Activated CD8-positive, alpha-beta T cell treated with anti-CD3 and anti-CD28 coated beads for 36 hours (primary cell): ENCODE measurements at regions not wholly inside any gene's neighbourhood (a gene's known extent, or its start where the extent isn't known, plus 50 kb on each side); places are given as distances from the start of the nearest gene placed in this dataset.
"Not testable (repeated sequence)": the region's sequence is repeated elsewhere in the genome, so short reads cannot be mapped to it uniquely, and the experiment has no call there.

Source experiments
- ATAC-seq: fragments of 200-7000 bp; cut with Tn5 transposase; one replicate; pipeline ENCODE4 v1.10.0; 2021; ENCODE audit warnings: mild to moderate bottlenecking, moderate library complexity
- CTCF ChIA-PET: fragments of 350-600 bp; sonication (Branson Sonifier 250); formaldehyde crosslinking; loops from one replicate; lab custom pipeline; 2021; ENCODE audit warnings: antibody characterized with exemption; lab: Charles Lee
- POLR2A ChIA-PET: fragments of 350-600 bp; sonication (Branson Sonifier 250); formaldehyde crosslinking; loops from one replicate; lab custom pipeline; 2021; ENCODE audit warnings: antibody characterized with exemption; lab: Charles Lee
- DNase-seq: peaks from one replicate; pipeline ENCODE4 v3.0.0-alpha.2; 2020
- H3K27ac Mint-ChIP-seq: one replicate; pipeline ENCODE4 v1.8.0; 2021; ENCODE audit warnings: mild to moderate bottlenecking, mixed read lengths
- H3K27me3 Mint-ChIP-seq: one replicate; pipeline ENCODE4 v1.8.0; 2021; ENCODE audit warnings: mixed read lengths
- H3K36me3 Mint-ChIP-seq: one replicate; pipeline ENCODE4 v1.8.0; 2021; ENCODE audit warnings: low read depth, mixed read lengths
- H3K4me1 Mint-ChIP-seq: one replicate; pipeline ENCODE4 v1.8.0; 2021; ENCODE audit warnings: low read depth, mixed read lengths
- H3K4me3 Mint-ChIP-seq: one replicate; pipeline ENCODE4 v1.8.0; 2021; ENCODE audit warnings: mild to moderate bottlenecking, moderate library complexity, mixed read lengths
- H3K9me3 Mint-ChIP-seq: one replicate; pipeline ENCODE4 v1.8.0; 2021; ENCODE audit warnings: mixed read lengths
- intact Hi-C: fragments of 100-400 bp; cut with micrococcal nuclease; formaldehyde crosslinking; loops from one replicate; pipeline ENCODE4 v1.10.0; 2022
- TF ChIP-seq, protein P1 (sequence below): fragments of 200-600 bp; IDR thresholded peaks from one replicate; pipeline ENCODE4 v1.8.0; 2022; ENCODE audit warnings: antibody characterized with exemption, mild to moderate bottlenecking

DNA sequence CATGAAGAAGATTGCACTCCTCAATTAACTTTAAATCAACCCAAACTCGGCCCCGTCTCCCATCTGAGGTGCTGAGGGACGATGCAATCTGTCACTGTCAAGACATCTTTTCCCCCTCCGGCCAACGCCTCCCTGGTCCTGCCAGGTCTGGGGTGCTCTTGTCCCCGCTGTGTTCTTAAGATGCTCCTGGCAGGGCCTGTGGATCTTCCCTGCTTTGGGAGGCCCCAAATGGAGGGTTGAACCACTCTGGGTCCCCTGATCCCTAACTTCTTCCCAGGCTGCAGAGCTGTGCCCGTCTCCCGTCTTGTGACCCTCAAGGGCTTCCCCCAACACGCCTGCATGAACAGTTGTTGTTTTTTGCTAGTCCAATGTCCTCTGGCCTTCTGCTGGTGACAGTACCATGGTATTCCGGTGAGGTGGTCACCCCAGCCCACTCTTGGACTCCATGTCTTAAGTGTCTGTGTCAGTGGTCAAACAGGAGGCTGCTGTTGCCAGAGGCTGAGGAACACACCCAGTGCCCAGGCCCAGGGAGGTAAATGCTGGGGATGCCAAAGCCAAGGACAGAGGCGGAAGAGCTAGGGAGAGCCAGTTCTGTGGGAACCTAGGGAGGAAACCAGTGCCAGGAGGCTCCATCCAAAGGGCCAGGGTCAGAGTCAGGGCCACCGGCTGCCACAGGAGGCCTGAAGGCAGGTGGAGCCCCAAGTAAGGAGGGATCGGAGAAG lies 70.6 kb upstream of the SHANK2 start:
- no peak for DNase-seq
- no peaks in the 10 kb centered on the region for H3K36me3 Mint-ChIP-seq
- CTCF ChIA-PET = no interaction called here
- H3K4me1 Mint-ChIP-seq = no peaks in the 10 kb centered on the region
- no peak overlapping the region for H3K27ac Mint-ChIP-seq
- no peak for ATAC-seq
- intact Hi-C loops = no loop called here
- no peaks in the 10 kb centered on the region for H3K9me3 Mint-ChIP-seq
- H3K27me3 Mint-ChIP-seq = peaks cover 6% of the 10 kb centered on the region
- TF ChIP-seq, protein P1, sequence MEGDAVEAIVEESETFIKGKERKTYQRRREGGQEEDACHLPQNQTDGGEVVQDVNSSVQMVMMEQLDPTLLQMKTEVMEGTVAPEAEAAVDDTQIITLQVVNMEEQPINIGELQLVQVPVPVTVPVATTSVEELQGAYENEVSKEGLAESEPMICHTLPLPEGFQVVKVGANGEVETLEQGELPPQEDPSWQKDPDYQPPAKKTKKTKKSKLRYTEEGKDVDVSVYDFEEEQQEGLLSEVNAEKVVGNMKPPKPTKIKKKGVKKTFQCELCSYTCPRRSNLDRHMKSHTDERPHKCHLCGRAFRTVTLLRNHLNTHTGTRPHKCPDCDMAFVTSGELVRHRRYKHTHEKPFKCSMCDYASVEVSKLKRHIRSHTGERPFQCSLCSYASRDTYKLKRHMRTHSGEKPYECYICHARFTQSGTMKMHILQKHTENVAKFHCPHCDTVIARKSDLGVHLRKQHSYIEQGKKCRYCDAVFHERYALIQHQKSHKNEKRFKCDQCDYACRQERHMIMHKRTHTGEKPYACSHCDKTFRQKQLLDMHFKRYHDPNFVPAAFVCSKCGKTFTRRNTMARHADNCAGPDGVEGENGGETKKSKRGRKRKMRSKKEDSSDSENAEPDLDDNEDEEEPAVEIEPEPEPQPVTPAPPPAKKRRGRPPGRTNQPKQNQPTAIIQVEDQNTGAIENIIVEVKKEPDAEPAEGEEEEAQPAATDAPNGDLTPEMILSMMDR = no peak
- no peak overlapping the region for H3K4me3 Mint-ChIP-seq
- POLR2A ChIA-PET = no interaction called here

- Mint-ChIP-seq H3K4me1 (no peaks in the 10 kb centered on the region), H3K27ac (no peak overlapping the region), H3K9me3 (peaks cover 2% of the 10 kb centered on the region), H3K36me3 (no peaks in the 10 kb centered on the region), H3K27me3 (peaks cover 8% of the 10 kb centered on the region), H3K4me3 (no peak overlapping the region)
- TF ChIP-seq, protein P1 = no peak
- DNase-seq (no peak), ATAC-seq (no peak)
- intact Hi-C loops = no loop called here
- ChIA-PET CTCF (no interaction called here), POLR2A (no interaction called here)
Observed at GRCh38 chr11:71322192-71322735, 69.9 kb upstream of the SHANK2 start.

DNA sequence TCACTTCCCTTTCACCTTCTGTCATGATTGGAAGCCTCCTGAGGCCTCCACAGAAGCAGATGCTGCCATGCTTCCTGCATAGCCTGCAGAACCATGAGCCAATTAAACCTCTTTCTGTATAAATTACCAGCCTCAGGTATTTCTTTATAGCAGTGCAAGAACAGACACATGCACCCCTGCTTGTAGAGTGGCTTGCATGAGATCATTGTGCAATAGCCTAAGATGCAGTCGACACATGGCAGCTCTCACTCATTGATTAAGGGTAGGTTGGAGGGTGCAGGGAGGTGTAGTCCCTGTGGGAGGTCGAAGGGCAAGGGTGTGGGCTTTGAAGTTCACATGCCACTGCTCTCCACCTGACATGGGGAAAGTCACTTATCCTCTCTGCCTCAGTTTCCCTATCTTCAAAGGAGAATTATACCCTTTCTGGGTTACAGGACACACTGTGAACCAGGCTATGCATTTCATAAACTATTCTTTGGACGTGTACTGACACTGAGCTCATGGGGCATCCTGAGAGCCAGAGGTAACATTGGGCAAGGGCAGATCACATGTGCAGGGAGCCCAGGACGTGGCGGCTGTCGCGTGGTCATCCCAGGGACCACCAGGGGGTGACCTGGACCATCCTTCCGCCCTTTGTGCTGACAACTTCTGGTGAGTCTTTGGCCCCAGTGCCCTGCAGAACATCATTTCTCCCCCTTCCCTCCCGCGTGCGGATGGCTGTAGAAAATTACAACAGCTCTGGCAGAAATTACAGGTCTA lies 69.2 kb upstream of the SHANK2 start:
- CTCF ChIA-PET = no interaction called here

DNA sequence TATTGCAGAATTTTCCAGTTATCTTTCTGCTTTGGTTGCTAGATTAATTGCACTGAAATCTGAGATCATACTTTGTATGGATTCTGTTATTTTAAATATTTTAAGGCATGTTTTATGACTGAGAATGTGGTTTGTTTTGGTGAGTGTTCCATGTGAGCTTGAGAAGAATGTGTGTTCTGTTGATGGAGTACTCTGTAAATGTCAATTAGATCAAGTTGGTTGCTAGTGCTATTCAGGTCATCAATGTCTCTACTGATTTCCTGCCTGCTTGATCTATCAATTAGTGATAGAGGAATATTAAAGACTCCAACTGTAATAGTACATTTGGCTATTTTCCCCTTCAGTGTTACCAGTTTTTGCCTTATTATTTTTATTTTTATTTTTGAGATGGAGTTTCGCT lies 64.3 kb upstream of the SHANK2 start:
- peaks cover 2% of the 10 kb centered on the region for H3K9me3 Mint-ChIP-seq
- no peaks in the 10 kb centered on the region for H3K36me3 Mint-ChIP-seq
- no peak overlapping the region for H3K4me3 Mint-ChIP-seq
- intact Hi-C loops = no loop called here
- ATAC-seq (no peak), DNase-seq (no peak)
- no peak overlapping the region for H3K27ac Mint-ChIP-seq
- H3K4me1 Mint-ChIP-seq = no peaks in the 10 kb centered on the region
- H3K27me3 Mint-ChIP-seq = peaks cover 8% of the 10 kb centered on the region
- CTCF ChIA-PET = no interaction called here
- POLR2A ChIA-PET = no interaction called here
- TF ChIP-seq, protein P1 = no peak

More for the DNA sequence above, 69.2 kb upstream of the SHANK2 start:
- H3K4me1 Mint-ChIP-seq = no peaks in the 10 kb centered on the region
- H3K36me3 Mint-ChIP-seq = no peaks in the 10 kb centered on the region
- peaks cover 8% of the 10 kb centered on the region for H3K27me3 Mint-ChIP-seq
- H3K9me3 Mint-ChIP-seq = peaks cover 2% of the 10 kb centered on the region
- no peak overlapping the region for H3K27ac Mint-ChIP-seq
- POLR2A ChIA-PET = no interaction called here
- ATAC-seq (no peak), DNase-seq (no peak)
- no peak overlapping the region for H3K4me3 Mint-ChIP-seq
- intact Hi-C loops = no loop called here
- TF ChIP-seq, protein P1 = no peak

DNA sequence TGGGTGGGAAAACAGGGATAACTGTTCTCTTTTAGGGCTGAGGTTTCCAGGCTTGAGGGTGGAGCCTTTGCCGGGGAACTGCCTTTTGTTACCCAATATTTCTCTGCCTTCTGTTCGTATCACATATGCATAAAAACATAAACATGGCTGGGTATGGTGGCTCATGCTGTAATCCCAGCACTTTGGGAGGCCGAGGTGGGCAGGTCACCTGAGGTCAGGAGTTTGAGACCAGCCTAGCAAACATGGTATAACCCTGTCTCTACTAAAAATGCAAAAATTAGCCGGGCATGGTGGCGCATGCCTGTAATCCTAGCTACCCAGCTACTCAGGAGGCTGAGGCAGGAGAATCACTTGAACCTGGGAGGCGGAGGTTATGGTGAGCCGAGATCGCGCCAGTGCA lies 60.2 kb upstream of the SHANK2 start:
- H3K4me3 Mint-ChIP-seq, H3K9me3 Mint-ChIP-seq, DNase-seq, ATAC-seq, H3K27me3 Mint-ChIP-seq, CTCF ChIA-PET, H3K36me3 Mint-ChIP-seq, H3K27ac Mint-ChIP-seq, POLR2A ChIA-PET, H3K4me1 Mint-ChIP-seq, intact Hi-C loops: not testable (repeated sequence)
